ENCODE measurements at regions not wholly inside any gene's neighbourhood (a gene's known extent, or its start where the extent isn't known, plus 50 kb on each side); places are given as distances from the start of the nearest gene placed in this dataset.

DNA sequence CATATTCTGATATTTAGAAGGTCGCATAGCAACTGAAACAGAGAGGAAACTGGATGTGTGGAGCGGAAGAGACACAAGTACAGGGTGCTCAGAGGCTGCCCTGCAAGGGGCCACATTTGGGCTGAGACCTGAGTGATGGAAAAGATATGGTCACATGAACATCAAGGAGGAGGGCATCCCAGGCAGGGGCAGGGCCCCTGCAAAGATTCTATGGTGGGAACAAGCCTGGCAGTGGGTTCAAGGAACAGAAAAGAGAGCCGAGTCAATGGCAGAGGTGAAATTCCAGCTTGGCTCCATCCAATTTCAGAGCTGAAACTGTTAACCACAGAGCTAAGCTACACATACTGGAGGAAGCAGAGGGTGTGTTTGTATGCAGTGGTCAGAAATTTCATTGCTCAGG lies 227.7 kb downstream of the PRDM2 start:
- POLR2A ChIA-PET (ENCODE audit: low non-redundant PET) = no interaction called here
- no TSS peak for BruUV-seq (replicated peaks)

GRCh38 chr1:13929313-13929712 lies 229.3 kb downstream of the PRDM2 start:
- no peaks in the 10 kb centered on the region for H3K36me3 ChIP-seq (ENCODE audit: insufficient read depth, low read length, poor library complexity, severe bottlenecking)
- DNase-seq (ENCODE audit: low spot score) = peak; percentile 21
- H3K27ac ChIP-seq (ENCODE audit: low read depth, low read length, poor library complexity, severe bottlenecking) = no peak overlapping the region
- no TSS peak for BruUV-seq (replicated peaks)
- H3K27me3 ChIP-seq (replicated peaks; ENCODE audit: insufficient read depth, low read depth, low read length, poor library complexity) = no peaks in the 10 kb centered on the region
- no peak overlapping the region for H3K4me3 ChIP-seq (ENCODE audit: low read depth, low read length, poor library complexity, severe bottlenecking)
- no peaks in the 10 kb centered on the region for H3K9me3 ChIP-seq (ENCODE audit: low read depth, low read length, poor library complexity, severe bottlenecking)
- intact Hi-C loops (cut with micrococcal nuclease; ENCODE audit: unreplicated experiment) = no loop called here
- no peak for TF ChIP-seq EZH2 (IDR thresholded peaks at IDR 0.05; ENCODE audit: borderline replicate concordance, low read depth, low read length, poor library complexity, severe bottlenecking)
- TF ChIP-seq, protein P1, sequence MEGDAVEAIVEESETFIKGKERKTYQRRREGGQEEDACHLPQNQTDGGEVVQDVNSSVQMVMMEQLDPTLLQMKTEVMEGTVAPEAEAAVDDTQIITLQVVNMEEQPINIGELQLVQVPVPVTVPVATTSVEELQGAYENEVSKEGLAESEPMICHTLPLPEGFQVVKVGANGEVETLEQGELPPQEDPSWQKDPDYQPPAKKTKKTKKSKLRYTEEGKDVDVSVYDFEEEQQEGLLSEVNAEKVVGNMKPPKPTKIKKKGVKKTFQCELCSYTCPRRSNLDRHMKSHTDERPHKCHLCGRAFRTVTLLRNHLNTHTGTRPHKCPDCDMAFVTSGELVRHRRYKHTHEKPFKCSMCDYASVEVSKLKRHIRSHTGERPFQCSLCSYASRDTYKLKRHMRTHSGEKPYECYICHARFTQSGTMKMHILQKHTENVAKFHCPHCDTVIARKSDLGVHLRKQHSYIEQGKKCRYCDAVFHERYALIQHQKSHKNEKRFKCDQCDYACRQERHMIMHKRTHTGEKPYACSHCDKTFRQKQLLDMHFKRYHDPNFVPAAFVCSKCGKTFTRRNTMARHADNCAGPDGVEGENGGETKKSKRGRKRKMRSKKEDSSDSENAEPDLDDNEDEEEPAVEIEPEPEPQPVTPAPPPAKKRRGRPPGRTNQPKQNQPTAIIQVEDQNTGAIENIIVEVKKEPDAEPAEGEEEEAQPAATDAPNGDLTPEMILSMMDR (conservative IDR thresholded peaks at IDR 0.05; ENCODE audit: low read depth, low read length) = no peak
- peaks cover 8% of the 10 kb centered on the region for H3K4me1 ChIP-seq (ENCODE audit: insufficient read depth, low read length, poor library complexity, severe bottlenecking)
- ChIA-PET POLR2A (ENCODE audit: low non-redundant PET) (interaction anchor here (0.6 kb wide), 1 partner anchor 41 kb away, joined by 3 read pairs; no protein-coding TSS in a partner anchor), CTCF (no interaction called here)

More for the DNA sequence above, 227.7 kb downstream of the PRDM2 start:
- Histone ChIP-seq H3K9me3 (ENCODE audit: low read depth, low read length, poor library complexity, severe bottlenecking) (no peaks in the 10 kb centered on the region), H3K27me3 (replicated peaks; ENCODE audit: insufficient read depth, low read depth, low read length, poor library complexity) (no peaks in the 10 kb centered on the region), H3K27ac (ENCODE audit: low read depth, low read length, poor library complexity, severe bottlenecking) (no peak overlapping the region), H3K4me3 (ENCODE audit: low read depth, low read length, poor library complexity, severe bottlenecking) (no peak overlapping the region), H3K4me1 (ENCODE audit: insufficient read depth, low read length, poor library complexity, severe bottlenecking) (peaks cover 8% of the 10 kb centered on the region), H3K36me3 (ENCODE audit: insufficient read depth, low read length, poor library complexity, severe bottlenecking) (no peaks in the 10 kb centered on the region)
- intact Hi-C loops (cut with micrococcal nuclease; ENCODE audit: unreplicated experiment) = no loop called here
- CTCF ChIA-PET = no interaction called here
- TF ChIP-seq, protein P1 (conservative IDR thresholded peaks at IDR 0.05; ENCODE audit: low read depth, low read length) = no peak
- TF ChIP-seq EZH2 (IDR thresholded peaks at IDR 0.05; ENCODE audit: borderline replicate concordance, low read depth, low read length, poor library complexity, severe bottlenecking) = no peak
- no peak for DNase-seq (ENCODE audit: low spot score)

DNA sequence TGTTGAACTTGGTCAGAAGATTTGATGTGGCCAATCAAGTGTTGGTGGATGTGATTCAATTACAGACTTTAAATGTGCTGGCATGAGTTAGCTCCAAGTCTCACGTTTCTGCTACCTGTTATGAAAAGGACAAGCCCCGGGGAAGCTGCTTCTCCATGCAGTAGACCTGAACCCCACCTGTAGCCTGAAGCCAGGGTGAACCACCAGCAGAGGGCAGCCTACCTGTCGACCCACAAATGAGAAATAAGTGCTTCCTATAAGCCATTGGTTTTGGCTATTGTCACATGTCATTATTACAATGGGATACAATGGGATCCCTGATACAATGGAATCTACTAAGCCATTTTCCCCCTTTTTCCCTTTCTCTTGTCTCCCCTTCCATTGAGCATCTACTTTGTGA lies 230.2 kb downstream of the PRDM2 start:
- Histone ChIP-seq H3K9me3 (ENCODE audit: low read depth, low read length, poor library complexity, severe bottlenecking) (no peaks in the 10 kb centered on the region), H3K36me3 (ENCODE audit: insufficient read depth, low read length, poor library complexity, severe bottlenecking) (no peaks in the 10 kb centered on the region), H3K27ac (ENCODE audit: low read depth, low read length, poor library complexity, severe bottlenecking) (no peak overlapping the region), H3K27me3 (replicated peaks; ENCODE audit: insufficient read depth, low read depth, low read length, poor library complexity) (no peaks in the 10 kb centered on the region), H3K4me3 (ENCODE audit: low read depth, low read length, poor library complexity, severe bottlenecking) (no peak overlapping the region), H3K4me1 (ENCODE audit: insufficient read depth, low read length, poor library complexity, severe bottlenecking) (peaks cover 8% of the 10 kb centered on the region)
- no peak for TF ChIP-seq EZH2 (IDR thresholded peaks at IDR 0.05; ENCODE audit: borderline replicate concordance, low read depth, low read length, poor library complexity, severe bottlenecking)
- TF ChIP-seq, protein P1 (conservative IDR thresholded peaks at IDR 0.05; ENCODE audit: low read depth, low read length) = peak; percentile 51
- no TSS peak for BruUV-seq (replicated peaks)
- intact Hi-C loops (cut with micrococcal nuclease; ENCODE audit: unreplicated experiment) = no loop called here
- ChIA-PET CTCF (no interaction called here), POLR2A (ENCODE audit: low non-redundant PET) (no interaction called here)
- peak; percentile 15 for DNase-seq (ENCODE audit: low spot score)

All from A673 (cell line).